ENCODE measurements at regions not wholly inside any gene's neighbourhood (a gene's known extent, or its start where the extent isn't known, plus 50 kb on each side); places are given as distances from the start of the nearest gene placed in this dataset.

GRCh38 chr12:34304001-34304400, 281.7 kb downstream of the ALG10 start:
- H3K4me3 ChIP-seq (replicated peaks in 1 of 3; ENCODE audit: insufficient read depth in 1 of 3, low read depth in 1 of 3, low read length in 3 of 3): no peak overlapping the region
- no peaks in the 10 kb centered on the region for H3K9me1 ChIP-seq (replicated peaks; ENCODE audit: control insufficient read depth, extremely low read depth, insufficient read depth, low read length)
- H3K9me3 ChIP-seq (replicated peaks; ENCODE audit: control insufficient read depth, insufficient read depth, low read length): peaks cover 1% of the 10 kb centered on the region
- no peak for FAIRE-seq
- intact Hi-C loops (cut with micrococcal nuclease) (no loop called here), dilution Hi-C loops (cut with MboI; ENCODE audit: extremely low pct_ligation_motif_present, low sequenced_read_pairs) (no loop called here)
- H3K4me1 ChIP-seq (ENCODE audit: control insufficient read depth, extremely low read depth, insufficient read depth, low read length): no peaks in the 10 kb centered on the region
- TF ChIP-seq EZH2 (IDR thresholded peaks at IDR 0.05; ENCODE audit: borderline replicate concordance, low read depth, low read length, severe bottlenecking) (no peak), POLR2AphosphoS5 (IDR thresholded peaks at IDR 0.05; ENCODE audit: insufficient read depth, low read depth, low read length) (no peak), GATA2 (IDR thresholded peaks at IDR 0.05; ENCODE audit: insufficient read depth, insufficient read length, low read depth, low read length) (no peak), FOS (IDR thresholded peaks at IDR 0.05; ENCODE audit: borderline replicate concordance, insufficient read depth, low read length) (no peak), JUN (IDR thresholded peaks at IDR 0.05; ENCODE audit: borderline replicate concordance, insufficient read depth, insufficient read length, low read depth) (no peak), MYC (IDR thresholded peaks at IDR 0.05; ENCODE audit: low read depth, low read length) (no peak), POLR2A (IDR thresholded peaks at IDR 0.05; ENCODE audit: low read depth, low read length) (no peak), MAX (IDR thresholded peaks at IDR 0.05; ENCODE audit: insufficient read depth, insufficient read length) (no peak)
- TF ChIP-seq, protein P1, sequence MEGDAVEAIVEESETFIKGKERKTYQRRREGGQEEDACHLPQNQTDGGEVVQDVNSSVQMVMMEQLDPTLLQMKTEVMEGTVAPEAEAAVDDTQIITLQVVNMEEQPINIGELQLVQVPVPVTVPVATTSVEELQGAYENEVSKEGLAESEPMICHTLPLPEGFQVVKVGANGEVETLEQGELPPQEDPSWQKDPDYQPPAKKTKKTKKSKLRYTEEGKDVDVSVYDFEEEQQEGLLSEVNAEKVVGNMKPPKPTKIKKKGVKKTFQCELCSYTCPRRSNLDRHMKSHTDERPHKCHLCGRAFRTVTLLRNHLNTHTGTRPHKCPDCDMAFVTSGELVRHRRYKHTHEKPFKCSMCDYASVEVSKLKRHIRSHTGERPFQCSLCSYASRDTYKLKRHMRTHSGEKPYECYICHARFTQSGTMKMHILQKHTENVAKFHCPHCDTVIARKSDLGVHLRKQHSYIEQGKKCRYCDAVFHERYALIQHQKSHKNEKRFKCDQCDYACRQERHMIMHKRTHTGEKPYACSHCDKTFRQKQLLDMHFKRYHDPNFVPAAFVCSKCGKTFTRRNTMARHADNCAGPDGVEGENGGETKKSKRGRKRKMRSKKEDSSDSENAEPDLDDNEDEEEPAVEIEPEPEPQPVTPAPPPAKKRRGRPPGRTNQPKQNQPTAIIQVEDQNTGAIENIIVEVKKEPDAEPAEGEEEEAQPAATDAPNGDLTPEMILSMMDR (IDR thresholded peaks at IDR 0.05; ENCODE audit: extremely low read depth in 1 of 2, insufficient read depth in 1 of 2, low read depth in 1 of 2, low read length in 2 of 2): no peak
- POLR2A ChIA-PET: no interaction called here
- no peak for DNase-seq (ENCODE audit: low read depth, low spot score)
- H3K27ac ChIP-seq (ENCODE audit: insufficient read depth, low read depth, low read length): no peak overlapping the region
- no peaks in the 10 kb centered on the region for H3K79me2 ChIP-seq (ENCODE audit: control insufficient read depth, insufficient read depth, low read length)
- H3K36me3 ChIP-seq (ENCODE audit: control insufficient read depth in 2 of 2, extremely low read depth in 1 of 2, insufficient read depth in 2 of 2, low read length in 2 of 2): no peaks in the 10 kb centered on the region
- H3K27me3 ChIP-seq (ENCODE audit: control insufficient read depth in 2 of 2, insufficient read depth in 2 of 2, low read length in 2 of 2): no peaks in the 10 kb centered on the region
- BruUV-seq (replicated peaks): no TSS peak
- no peak overlapping the region for H3K4me2 ChIP-seq (ENCODE audit: insufficient read depth, low read length)
- H3K9ac ChIP-seq (replicated peaks; ENCODE audit: extremely low read depth, insufficient read depth, low read length): no peak overlapping the region
- no peak overlapping the region for H2AFZ ChIP-seq (ENCODE audit: low read depth, low read length)
- no peaks in the 10 kb centered on the region for H4K20me1 ChIP-seq (replicated peaks; ENCODE audit: control insufficient read depth, extremely low read depth, insufficient read depth, low read length)
- CTCF ChIA-PET: no interaction called here
